Spleen (tissue), 11 donors: ENCODE measurements at regions not wholly inside any gene's neighbourhood (a gene's known extent, or its start where the extent isn't known, plus 50 kb on each side); places are given as distances from the start of the nearest gene placed in this dataset.

Experiments
- DNase-seq: peaks from one replicate; pipeline ENCODE4 v3.0.0-alpha.2; 2020
- H3K27ac ChIP-seq, 8 donors: fragments of 200-600 bp; sonication (generic) in 7 of 8; 1 replicate in 4 of 8; 2 replicates in 4 of 8; pipeline versions ENCODE4 v1.5.0 to v1.8.0; 2016 to 2021; ENCODE audit warnings: inconsistent platforms in 4 of 8, mild to moderate bottlenecking in 4 of 8, moderate library complexity in 1 of 8
- H3K27me3 ChIP-seq, 7 donors: fragments of 200-600 bp; sonication (generic) in 6 of 7; replicated peaks in 1 of 7; 1 replicate in 4 of 7; 2 replicates in 3 of 7; pipeline versions ENCODE4 v1.5.0 to v1.8.0; 2016 to 2021; ENCODE audit warnings: inconsistent platforms in 3 of 7, mild to moderate bottlenecking in 1 of 7
- H3K36me3 ChIP-seq, 6 donors: fragments of 200-600 bp; sonication (generic) in 5 of 6; 1 replicate in 4 of 6; 2 replicates in 2 of 6; pipeline versions ENCODE4 v1.5.0 to v1.8.0; 2016 to 2021; ENCODE audit warnings: inconsistent platforms in 2 of 6
- H3K4me1 ChIP-seq, 6 donors: fragments of 200-600 bp; sonication (generic) in 5 of 6; 1 replicate in 3 of 6; 2 replicates in 3 of 6; pipeline versions ENCODE4 v1.5.0 to v1.8.0; 2016 to 2021; ENCODE audit warnings: inconsistent platforms in 3 of 6
- H3K4me3 ChIP-seq, 8 donors: fragments of 200-600 bp; sonication (generic) in 7 of 8; 1 replicate in 4 of 8; 2 replicates in 4 of 8; pipeline versions ENCODE4 v1.5.0 to v1.8.0; 2016 to 2021; ENCODE audit warnings: inconsistent platforms in 4 of 8, mild to moderate bottlenecking in 4 of 8, moderate library complexity in 2 of 8
- H3K9me3 ChIP-seq, 8 donors: fragments of 200-600 bp; sonication (generic) in 7 of 8; 1 replicate in 4 of 8; 2 replicates in 4 of 8; pipeline versions ENCODE4 v1.5.0 to v1.8.0; 2016 to 2021; ENCODE audit warnings: inconsistent platforms in 4 of 8
- POLR2A ChIP-seq, 3 donors: fragments of 450-650 bp; IDR thresholded peaks; one replicate each; pipeline ENCODE4 v1.5.1; 2017; ENCODE audit warnings: antibody characterized with exemption in 3 of 3, mild to moderate bottlenecking in 1 of 3
- POLR2AphosphoS5 ChIP-seq, 3 donors: sonication (generic); formaldehyde crosslinking; IDR thresholded peaks; one replicate each; pipeline ENCODE4 v1.5.1; 2017; ENCODE audit warnings: antibody characterized with exemption in 3 of 3
- WGBS, 5 donors: extraction: QIAGEN DNeasy Blood & Tissue Kit in 3 of 5; methylation state at CpG; one replicate each; pipeline versions ENCODE4 v1.1.5 to v1.1.7; 2013 to 2018; 5-methylcytosine and 5-hydroxymethylcytosine counted together
- intact Hi-C: fragments of 100-400 bp; cut with DNase I; formaldehyde crosslinking; loops from one replicate; pipeline ENCODE4 v1.15.0; 2023; ENCODE audit warnings: low total_unique reads
- TF ChIP-seq, protein P1 (sequence below), 11 experiments: fragments of 200-600 bp in 7 of 11; fragments of 450-650 bp in 4 of 11; sonication (generic) in 4 of 11; IDR thresholded peaks in 8 of 11; conservative IDR thresholded peaks in 3 of 11; 1 replicate in 7 of 11; 2 replicates in 4 of 11; pipeline versions ENCODE4 v1.4.0 to v1.8.0; 2016 to 2021; ENCODE audit warnings: antibody characterized with exemption in 11 of 11, inconsistent platforms in 4 of 11, mild to moderate bottlenecking in 1 of 11
- donor health status: healthy with polysubstance abuse.
- donor health status: DM: no; HTN: no; CAD: no; lungs with moderate emphysema.
- donor health status: DM: no; HTN: no; CAD: no.
- donor health status: Bipolar disorder and iron deficiency.
- donor health status: healthy.
- donor health status: DM: no; HTN: no; CAD: no.
- donor health status: DM: yes; HTN: yes; CAD: no.

DNA sequence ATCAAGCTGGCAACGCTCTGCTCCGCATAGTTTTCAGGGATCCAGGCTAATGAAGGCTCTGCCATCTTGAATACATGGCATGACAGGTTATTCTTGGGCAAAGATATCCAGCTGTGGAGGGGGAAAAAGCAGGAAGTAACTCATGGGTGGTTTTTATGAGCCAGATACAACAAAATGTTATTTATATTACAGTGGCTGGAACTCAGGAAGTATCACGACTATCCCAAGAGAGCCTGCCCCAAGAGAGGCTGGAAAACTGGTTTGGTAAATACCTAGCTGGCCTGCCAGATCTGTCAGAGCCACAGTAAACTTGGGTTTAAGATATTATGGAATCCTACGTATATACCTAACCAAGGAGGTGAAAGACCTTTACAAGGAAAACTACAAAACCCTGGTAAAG is 462.8 kb upstream of the ANKRD30A start:
- Histone ChIP-seq H3K4me3 (no peak overlapping the region), H3K27ac (no peak overlapping the region), H3K27me3 (no peaks in the 10 kb centered on the region), H3K4me1 (no peaks in the 10 kb centered on the region), H3K36me3 (no peaks in the 10 kb centered on the region), H3K9me3 (peaks cover 0 to 17% (median 1%) of the 10 kb centered on the region in 8 donors)
- WGBS, 5 donors = 75 to 86% (median 80%) methylated on average over 4 of the region's 4 CpGs
- intact Hi-C loops = no loop called here
- DNase-seq = no peak
- no peak for TF ChIP-seq POLR2AphosphoS5 (IDR thresholded peaks at IDR 0.05)
- TF ChIP-seq POLR2A (IDR thresholded peaks at IDR 0.05) = no peak
- TF ChIP-seq, protein P1, sequence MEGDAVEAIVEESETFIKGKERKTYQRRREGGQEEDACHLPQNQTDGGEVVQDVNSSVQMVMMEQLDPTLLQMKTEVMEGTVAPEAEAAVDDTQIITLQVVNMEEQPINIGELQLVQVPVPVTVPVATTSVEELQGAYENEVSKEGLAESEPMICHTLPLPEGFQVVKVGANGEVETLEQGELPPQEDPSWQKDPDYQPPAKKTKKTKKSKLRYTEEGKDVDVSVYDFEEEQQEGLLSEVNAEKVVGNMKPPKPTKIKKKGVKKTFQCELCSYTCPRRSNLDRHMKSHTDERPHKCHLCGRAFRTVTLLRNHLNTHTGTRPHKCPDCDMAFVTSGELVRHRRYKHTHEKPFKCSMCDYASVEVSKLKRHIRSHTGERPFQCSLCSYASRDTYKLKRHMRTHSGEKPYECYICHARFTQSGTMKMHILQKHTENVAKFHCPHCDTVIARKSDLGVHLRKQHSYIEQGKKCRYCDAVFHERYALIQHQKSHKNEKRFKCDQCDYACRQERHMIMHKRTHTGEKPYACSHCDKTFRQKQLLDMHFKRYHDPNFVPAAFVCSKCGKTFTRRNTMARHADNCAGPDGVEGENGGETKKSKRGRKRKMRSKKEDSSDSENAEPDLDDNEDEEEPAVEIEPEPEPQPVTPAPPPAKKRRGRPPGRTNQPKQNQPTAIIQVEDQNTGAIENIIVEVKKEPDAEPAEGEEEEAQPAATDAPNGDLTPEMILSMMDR (IDR thresholded peaks at IDR 0.05 in 8 of 11, conservative IDR thresholded peaks at IDR 0.05 in 3 of 11) = no peak

DNA sequence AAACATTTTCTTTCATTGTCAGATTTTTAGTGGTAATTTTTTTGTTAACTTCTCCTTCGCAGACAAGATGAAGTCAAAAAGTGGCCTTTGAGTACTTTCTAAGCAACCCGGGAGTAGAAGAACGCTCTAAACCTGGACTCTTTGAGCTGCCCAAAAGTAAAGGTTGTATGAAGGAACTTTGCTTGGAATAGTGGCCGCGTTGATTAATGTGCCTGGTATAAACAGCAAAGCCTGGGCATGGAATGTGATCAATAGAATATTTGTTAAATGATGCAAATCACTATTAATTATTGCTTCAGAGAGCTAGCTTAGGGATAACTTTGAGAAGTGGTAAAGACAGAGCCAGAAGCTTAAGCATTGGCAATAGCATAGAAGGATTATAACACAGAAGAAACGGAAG is 475.1 kb upstream of the ANKRD30A start:
- Histone ChIP-seq H3K9me3 (peaks cover 0 to 9% (median 2%) of the 10 kb centered on the region in 8 donors), H3K36me3 (no peaks in the 10 kb centered on the region), H3K27ac (no peak overlapping the region), H3K4me1 (no peaks in the 10 kb centered on the region), H3K4me3 (no peak overlapping the region), H3K27me3 (no peaks in the 10 kb centered on the region)
- 89 to 95% (median 90%) methylated on average over 6 of the region's 6 CpGs for WGBS, 5 donors
- DNase-seq = no peak
- intact Hi-C loops = no loop called here
- TF ChIP-seq, protein P1 (IDR thresholded peaks at IDR 0.05 in 8 of 11, conservative IDR thresholded peaks at IDR 0.05 in 3 of 11) = no peak
- no peak for TF ChIP-seq POLR2AphosphoS5 (IDR thresholded peaks at IDR 0.05)
- TF ChIP-seq POLR2A (IDR thresholded peaks at IDR 0.05) = no peak

DNA sequence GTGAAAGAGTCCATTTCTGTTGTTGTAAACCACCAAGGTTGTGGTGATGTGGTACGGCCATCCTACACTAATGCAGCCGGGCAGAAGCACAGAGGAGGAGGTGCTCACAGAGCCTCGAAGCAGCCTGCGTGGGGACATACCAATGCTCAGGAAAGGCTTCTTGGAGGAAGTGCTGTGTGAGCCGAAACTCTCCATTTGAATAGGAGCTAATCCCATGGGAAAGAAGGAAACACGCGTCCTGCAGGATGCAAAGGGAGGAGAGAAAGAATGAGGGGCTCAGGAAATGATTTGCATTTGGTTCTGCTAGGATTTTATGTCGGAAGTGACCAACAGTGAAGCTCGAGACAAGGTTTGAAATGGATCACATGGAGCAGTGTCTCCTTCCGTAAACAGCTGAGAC is 477.9 kb upstream of the ANKRD30A start:
- intact Hi-C loops = no loop called here
- WGBS, 5 donors = 72 to 88% (median 81%) methylated on average over 10 of the region's 10 CpGs

DNA sequence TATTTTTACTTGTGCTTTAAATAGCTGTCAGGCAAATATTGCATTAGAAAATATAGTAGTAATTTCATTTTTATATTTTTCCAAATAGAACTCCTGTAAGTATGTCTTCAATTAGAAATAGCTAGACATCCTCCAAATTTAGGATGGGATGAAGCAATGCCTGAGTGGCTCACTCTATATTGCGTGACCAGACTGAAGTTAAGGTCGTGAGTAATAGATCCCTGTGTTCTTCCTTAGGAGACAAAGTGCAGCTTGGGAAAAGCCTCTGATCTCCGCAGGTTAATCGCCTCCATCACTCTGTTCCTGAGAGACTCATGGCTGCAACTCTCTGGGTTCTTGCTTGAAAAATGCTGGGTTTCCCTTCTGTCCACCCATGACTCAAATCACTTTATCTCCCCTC is 484.8 kb upstream of the ANKRD30A start:
- TF ChIP-seq, protein P1 (IDR thresholded peaks at IDR 0.05 in 8 of 11, conservative IDR thresholded peaks at IDR 0.05 in 3 of 11) = no peak
- TF ChIP-seq POLR2A (IDR thresholded peaks at IDR 0.05) (no peak), POLR2AphosphoS5 (IDR thresholded peaks at IDR 0.05) (no peak)
- no peaks in the 10 kb centered on the region for H3K27me3 ChIP-seq

More for the DNA sequence above, 477.9 kb upstream of the ANKRD30A start:
- Histone ChIP-seq H3K4me3 (no peak overlapping the region), H3K4me1 (no peaks in the 10 kb centered on the region), H3K27me3 (no peaks in the 10 kb centered on the region), H3K27ac (no peak overlapping the region), H3K36me3 (no peaks in the 10 kb centered on the region), H3K9me3 (peaks cover 0 to 9% (median 1%) of the 10 kb centered on the region in 8 donors)
- no peak for DNase-seq
- TF ChIP-seq POLR2A (IDR thresholded peaks at IDR 0.05) (no peak), POLR2AphosphoS5 (IDR thresholded peaks at IDR 0.05) (no peak)
- TF ChIP-seq, protein P1 (IDR thresholded peaks at IDR 0.05 in 8 of 11, conservative IDR thresholded peaks at IDR 0.05 in 3 of 11) = no peak

More for the DNA sequence above, 484.8 kb upstream of the ANKRD30A start:
- H3K36me3 ChIP-seq = no peaks in the 10 kb centered on the region
- H3K27ac ChIP-seq = no peak overlapping the region
- H3K4me1 ChIP-seq = no peaks in the 10 kb centered on the region
- no peak overlapping the region for H3K4me3 ChIP-seq
- no peak for DNase-seq
- intact Hi-C loops = no loop called here
- peaks cover 0 to 7% (median 0%) of the 10 kb centered on the region in 8 donors for H3K9me3 ChIP-seq
- WGBS, 5 donors = 90 to 97% (median 93%) methylated on average over 4 of the region's 4 CpGs
